ENCODE measurements at regions not wholly inside any gene's neighbourhood (a gene's known extent, or its start where the extent isn't known, plus 50 kb on each side); places are given as distances from the start of the nearest gene placed in this dataset.

DNA sequence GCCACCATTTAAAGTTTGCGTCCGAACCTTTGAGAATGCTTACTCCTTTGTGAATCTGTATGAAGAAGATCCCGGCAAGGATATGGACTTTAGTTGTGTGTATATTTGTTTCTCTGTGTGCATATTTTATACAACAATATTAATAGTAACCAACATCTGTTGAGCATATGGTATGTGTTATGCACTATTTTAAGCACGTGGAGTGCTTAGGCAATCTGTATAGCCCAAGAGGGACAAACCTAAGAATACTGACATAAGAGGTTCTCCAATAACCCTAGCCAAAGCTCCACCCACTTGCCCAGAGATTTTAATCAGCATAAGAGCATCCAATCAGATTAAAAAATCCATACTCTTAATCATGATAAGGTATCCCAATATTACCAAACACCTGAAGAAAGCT lies 92.7 kb downstream of the MAB21L3 start:
- TF ChIP-seq POLR2AphosphoS5 (IDR thresholded peaks at IDR 0.05; ENCODE audit: borderline replicate concordance, low read depth, low read length) (no peak), EZH2 (IDR thresholded peaks at IDR 0.05) (no peak), FOXP2 (optimal IDR thresholded peaks at IDR 0.05; ENCODE audit: control extremely low read depth, extremely low read length, insufficient read depth) (no peak)

Data from SK-N-MC (cell line).